ENCODE measurements at regions not wholly inside any gene's neighbourhood (a gene's known extent, or its start where the extent isn't known, plus 50 kb on each side); places are given as distances from the start of the nearest gene placed in this dataset.

GRCh38 chr12:69015831-69016230 is 82.9 kb upstream of the CPM start:
- TF ChIP-seq, protein P1, sequence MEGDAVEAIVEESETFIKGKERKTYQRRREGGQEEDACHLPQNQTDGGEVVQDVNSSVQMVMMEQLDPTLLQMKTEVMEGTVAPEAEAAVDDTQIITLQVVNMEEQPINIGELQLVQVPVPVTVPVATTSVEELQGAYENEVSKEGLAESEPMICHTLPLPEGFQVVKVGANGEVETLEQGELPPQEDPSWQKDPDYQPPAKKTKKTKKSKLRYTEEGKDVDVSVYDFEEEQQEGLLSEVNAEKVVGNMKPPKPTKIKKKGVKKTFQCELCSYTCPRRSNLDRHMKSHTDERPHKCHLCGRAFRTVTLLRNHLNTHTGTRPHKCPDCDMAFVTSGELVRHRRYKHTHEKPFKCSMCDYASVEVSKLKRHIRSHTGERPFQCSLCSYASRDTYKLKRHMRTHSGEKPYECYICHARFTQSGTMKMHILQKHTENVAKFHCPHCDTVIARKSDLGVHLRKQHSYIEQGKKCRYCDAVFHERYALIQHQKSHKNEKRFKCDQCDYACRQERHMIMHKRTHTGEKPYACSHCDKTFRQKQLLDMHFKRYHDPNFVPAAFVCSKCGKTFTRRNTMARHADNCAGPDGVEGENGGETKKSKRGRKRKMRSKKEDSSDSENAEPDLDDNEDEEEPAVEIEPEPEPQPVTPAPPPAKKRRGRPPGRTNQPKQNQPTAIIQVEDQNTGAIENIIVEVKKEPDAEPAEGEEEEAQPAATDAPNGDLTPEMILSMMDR (IDR thresholded peaks at IDR 0.05) = no peak
- TF ChIP-seq EZH2 (IDR thresholded peaks at IDR 0.05; ENCODE audit: borderline replicate concordance, insufficient read depth, low read depth, low read length, poor library complexity, severe bottlenecking) = no peak
